B cell (primary cell): ENCODE measurements at regions not wholly inside any gene's neighbourhood (a gene's known extent, or its start where the extent isn't known, plus 50 kb on each side); places are given as distances from the start of the nearest gene placed in this dataset.

Experiments
- EZH2 ChIP-seq: IDR thresholded peaks from 2 replicates; pipeline ENCODE4 v1.6.1; 2012; ENCODE audit warnings: borderline replicate concordance, low read depth, mild to moderate bottlenecking, moderate library complexity, low read length; ENCODE audit not compliant: insufficient read depth, poor library complexity, severe bottlenecking
- TF ChIP-seq, protein P1 (sequence below): fragments of 200-600 bp; IDR thresholded peaks from one replicate; pipeline ENCODE4 v1.8.0; 2022; ENCODE audit warnings: antibody characterized with exemption, mild to moderate bottlenecking

- TF ChIP-seq, protein P1, sequence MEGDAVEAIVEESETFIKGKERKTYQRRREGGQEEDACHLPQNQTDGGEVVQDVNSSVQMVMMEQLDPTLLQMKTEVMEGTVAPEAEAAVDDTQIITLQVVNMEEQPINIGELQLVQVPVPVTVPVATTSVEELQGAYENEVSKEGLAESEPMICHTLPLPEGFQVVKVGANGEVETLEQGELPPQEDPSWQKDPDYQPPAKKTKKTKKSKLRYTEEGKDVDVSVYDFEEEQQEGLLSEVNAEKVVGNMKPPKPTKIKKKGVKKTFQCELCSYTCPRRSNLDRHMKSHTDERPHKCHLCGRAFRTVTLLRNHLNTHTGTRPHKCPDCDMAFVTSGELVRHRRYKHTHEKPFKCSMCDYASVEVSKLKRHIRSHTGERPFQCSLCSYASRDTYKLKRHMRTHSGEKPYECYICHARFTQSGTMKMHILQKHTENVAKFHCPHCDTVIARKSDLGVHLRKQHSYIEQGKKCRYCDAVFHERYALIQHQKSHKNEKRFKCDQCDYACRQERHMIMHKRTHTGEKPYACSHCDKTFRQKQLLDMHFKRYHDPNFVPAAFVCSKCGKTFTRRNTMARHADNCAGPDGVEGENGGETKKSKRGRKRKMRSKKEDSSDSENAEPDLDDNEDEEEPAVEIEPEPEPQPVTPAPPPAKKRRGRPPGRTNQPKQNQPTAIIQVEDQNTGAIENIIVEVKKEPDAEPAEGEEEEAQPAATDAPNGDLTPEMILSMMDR: no peak
- TF ChIP-seq EZH2: no peak
Observed at GRCh38 chr2:226609366-226609765, 190.3 kb downstream of the IRS1 start.
